Adipocyte (in vitro differentiated cells): ENCODE measurements at regions not wholly inside any gene's neighbourhood (a gene's known extent, or its start where the extent isn't known, plus 50 kb on each side); places are given as distances from the start of the nearest gene placed in this dataset.

Source experiments
- DNase-seq: peaks from one replicate; pipeline ENCODE4 v3.0.0-alpha.2; 2015; ENCODE audit warnings: low read depth
- H3K27me3 ChIP-seq: replicated peaks from 2 replicates; pipeline ENCODE4 v1.7.0; 2013; ENCODE audit warnings: mild to moderate bottlenecking, low read length, moderate library complexity; ENCODE audit not compliant: control insufficient read depth, insufficient read depth
- H3K36me3 ChIP-seq: 2 replicates; pipeline ENCODE4 v1.7.0; 2013; ENCODE audit warnings: low read length, mild to moderate bottlenecking, moderate library complexity; ENCODE audit not compliant: control insufficient read depth, insufficient read depth, severe bottlenecking
- H3K4me1 ChIP-seq: 2 replicates; pipeline ENCODE4 v1.7.0; 2013; ENCODE audit warnings: mild to moderate bottlenecking, low read length, moderate library complexity; ENCODE audit not compliant: control insufficient read depth, insufficient read depth
- H3K4me3 ChIP-seq: 2 replicates; pipeline ENCODE4 v1.7.0; 2013; ENCODE audit warnings: mild to moderate bottlenecking, low read length, moderate library complexity
- H3K9ac ChIP-seq: 2 replicates; pipeline ENCODE4 v1.7.0; 2013; ENCODE audit warnings: mild to moderate bottlenecking, low read length, moderate library complexity
- H3K9me3 ChIP-seq: 2 replicates; pipeline ENCODE4 v1.7.0; 2013; ENCODE audit warnings: mild to moderate bottlenecking, low read length, moderate library complexity; ENCODE audit not compliant: control insufficient read depth

- Histone ChIP-seq H3K9ac (no peak overlapping the region), H3K4me1 (peaks cover 16% of the 10 kb centered on the region), H3K9me3 (no peaks in the 10 kb centered on the region), H3K36me3 (no peaks in the 10 kb centered on the region), H3K4me3 (no peak overlapping the region), H3K27me3 (peaks cover 53% of the 10 kb centered on the region)
- peak; percentile 41 for DNase-seq
These were observed 97.0 kb upstream of the NMNAT3 start for GRCh38 chr3:139774560-139775302.

- H3K4me1 ChIP-seq: peaks cover 16% of the 10 kb centered on the region
- peaks cover 41% of the 10 kb centered on the region for H3K27me3 ChIP-seq
- no peak overlapping the region for H3K4me3 ChIP-seq
- DNase-seq: peak; percentile 78
- H3K9me3 ChIP-seq: no peaks in the 10 kb centered on the region
- no peak overlapping the region for H3K9ac ChIP-seq
- no peaks in the 10 kb centered on the region for H3K36me3 ChIP-seq
These were observed 95.0 kb upstream of the NMNAT3 start for GRCh38 chr3:139772539-139773500.

GRCh38 chr3:139771331-139771730, 93.6 kb upstream of the NMNAT3 start:
- H3K4me3 ChIP-seq: no peak overlapping the region
- H3K9ac ChIP-seq: no peak overlapping the region
- no peaks in the 10 kb centered on the region for H3K9me3 ChIP-seq
- peaks cover 21% of the 10 kb centered on the region for H3K4me1 ChIP-seq
- H3K36me3 ChIP-seq: no peaks in the 10 kb centered on the region
- DNase-seq: no peak
- peaks cover 28% of the 10 kb centered on the region for H3K27me3 ChIP-seq

DNA sequence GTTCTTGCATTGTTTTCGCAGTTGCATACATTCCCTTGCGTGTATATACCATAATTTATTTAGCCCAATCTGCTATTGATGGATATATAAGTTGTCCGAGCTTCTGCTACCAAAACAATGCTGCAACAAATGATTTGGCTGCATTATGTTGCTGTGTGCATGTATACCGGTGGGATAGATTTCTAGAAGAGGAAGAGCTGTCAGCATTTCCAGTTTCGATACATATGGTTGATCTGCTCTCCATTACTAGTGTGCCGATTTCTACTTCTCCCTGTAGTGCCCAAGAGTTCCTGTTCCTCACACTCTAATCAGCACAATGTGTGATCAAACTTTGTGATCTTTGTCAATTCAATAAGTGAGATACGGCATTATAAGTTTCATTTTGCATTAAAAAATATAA, 92.8 kb upstream of the NMNAT3 start:
- Histone ChIP-seq H3K9ac (no peak overlapping the region), H3K9me3 (no peaks in the 10 kb centered on the region), H3K4me3 (no peak overlapping the region), H3K36me3 (no peaks in the 10 kb centered on the region), H3K27me3 (peaks cover 21% of the 10 kb centered on the region), H3K4me1 (peaks cover 25% of the 10 kb centered on the region)
- no peak for DNase-seq

DNA sequence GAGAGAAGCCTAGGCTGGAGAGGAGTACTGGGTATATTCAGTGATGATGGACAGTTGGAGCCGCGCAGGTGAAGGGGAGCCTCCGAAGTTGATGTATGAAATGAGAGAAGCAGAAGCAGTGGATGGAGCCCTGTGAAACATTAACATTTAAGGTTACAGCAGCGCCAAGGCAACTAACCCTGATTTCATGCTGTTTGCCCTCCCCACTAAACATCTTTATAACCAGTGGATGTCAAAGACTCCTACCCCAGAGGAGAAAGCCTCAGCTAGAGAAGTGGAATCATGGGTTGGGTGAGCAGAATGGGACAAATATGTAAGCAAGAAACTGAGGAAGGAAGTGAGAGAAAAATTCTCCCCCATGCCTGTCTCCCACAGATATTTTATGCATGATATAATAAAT, 92.0 kb upstream of the NMNAT3 start:
- DNase-seq: no peak
- Histone ChIP-seq H3K27me3 (peaks cover 20% of the 10 kb centered on the region), H3K9me3 (no peaks in the 10 kb centered on the region), H3K36me3 (no peaks in the 10 kb centered on the region), H3K9ac (no peak overlapping the region), H3K4me1 (peaks cover 30% of the 10 kb centered on the region), H3K4me3 (no peak overlapping the region)

- H3K27me3 ChIP-seq: peaks cover 17% of the 10 kb centered on the region
- H3K9me3 ChIP-seq: no peaks in the 10 kb centered on the region
- DNase-seq: peak; percentile 76
- H3K4me3 ChIP-seq: no peak overlapping the region
- no peak overlapping the region for H3K9ac ChIP-seq
- H3K4me1 ChIP-seq: peaks cover 26% of the 10 kb centered on the region
- no peaks in the 10 kb centered on the region for H3K36me3 ChIP-seq
These were observed 87.2 kb upstream of the NMNAT3 start for GRCh38 chr3:139764936-139765335.

DNA sequence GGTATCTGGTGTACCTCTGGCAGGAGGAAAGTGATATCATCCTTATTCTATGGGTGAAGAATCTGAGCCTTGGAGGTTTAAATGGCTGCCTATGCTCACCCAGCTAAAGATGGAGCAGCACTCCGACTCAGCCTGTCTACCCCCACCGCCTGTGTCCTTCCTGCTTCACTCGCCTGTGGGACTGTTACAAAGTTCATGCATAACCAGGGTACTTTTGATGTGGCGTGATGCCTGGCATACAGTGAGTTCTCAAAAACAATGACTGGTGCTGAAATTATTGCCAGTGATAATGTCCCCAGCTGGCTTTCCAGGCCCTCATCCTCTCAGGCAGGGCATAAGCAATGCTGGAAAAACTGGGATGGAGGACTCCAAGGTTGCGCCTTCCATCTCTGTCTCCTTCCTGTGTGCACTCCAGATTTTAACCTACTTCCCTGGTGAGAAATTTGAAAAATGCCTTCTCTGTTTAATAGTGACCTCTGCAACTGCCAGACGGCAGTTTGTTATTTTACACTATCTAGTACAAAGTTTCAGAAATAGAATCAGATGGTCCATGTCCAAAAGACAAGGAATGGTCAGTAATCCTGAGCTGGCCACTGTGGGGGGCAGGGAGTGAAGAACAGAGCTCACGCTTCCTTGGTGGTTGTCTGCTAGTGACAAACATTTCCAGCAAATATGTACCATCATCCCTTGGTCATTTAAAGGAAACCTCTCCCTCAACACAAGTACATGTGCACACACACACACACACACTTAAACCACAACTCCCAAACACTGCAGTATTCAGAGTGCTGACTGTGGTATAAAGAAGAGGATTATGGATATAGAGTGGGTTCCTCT, 86.5 kb upstream of the NMNAT3 start:
- Histone ChIP-seq H3K4me1 (peaks cover 33% of the 10 kb centered on the region), H3K9me3 (no peaks in the 10 kb centered on the region), H3K4me3 (no peak overlapping the region), H3K27me3 (peaks cover 11% of the 10 kb centered on the region), H3K9ac (no peak overlapping the region), H3K36me3 (no peaks in the 10 kb centered on the region)
- peak; percentile 19 for DNase-seq

GRCh38 chr3:139762302-139762701, 84.5 kb upstream of the NMNAT3 start:
- Histone ChIP-seq H3K4me1 (peaks cover 39% of the 10 kb centered on the region), H3K4me3 (no peak overlapping the region), H3K9ac (no peak overlapping the region), H3K36me3 (no peaks in the 10 kb centered on the region), H3K9me3 (no peaks in the 10 kb centered on the region), H3K27me3 (peaks cover 11% of the 10 kb centered on the region)
- DNase-seq: no peak

- Histone ChIP-seq H3K9ac (no peak overlapping the region), H3K36me3 (no peaks in the 10 kb centered on the region)
- DNase-seq: peak; percentile 14
These were observed 81.7 kb upstream of the NMNAT3 start for GRCh38 chr3:139759470-139759869.

DNA sequence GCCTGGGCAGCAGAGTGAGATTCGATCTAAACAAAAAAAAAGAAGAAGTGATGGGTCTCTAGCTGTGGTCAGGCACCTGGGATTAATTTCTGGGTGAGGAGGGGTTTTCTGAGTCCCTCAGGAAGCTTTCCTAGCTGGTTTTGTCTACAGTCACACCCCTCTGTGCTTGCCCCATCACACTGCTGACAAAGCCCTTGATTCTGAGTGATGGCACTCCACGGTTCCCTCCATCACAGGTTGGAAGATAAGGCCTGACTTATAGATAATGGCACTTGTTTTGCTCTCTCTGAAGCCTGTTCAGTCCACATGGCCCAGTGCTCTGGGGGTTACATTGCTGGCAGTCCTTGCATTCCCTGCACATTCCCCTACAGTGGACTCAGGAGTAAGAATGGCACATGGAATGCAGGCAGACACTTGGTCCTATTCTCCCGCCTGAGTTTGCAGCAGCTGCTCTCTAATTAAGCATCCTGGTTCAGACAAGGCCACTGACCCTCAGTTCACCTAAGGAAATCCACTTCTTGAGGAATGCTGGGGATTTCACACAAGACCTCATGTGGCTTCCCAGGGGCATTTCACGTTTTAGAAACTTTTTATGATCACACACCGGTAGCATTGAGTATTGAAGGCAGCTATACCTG, 81.0 kb upstream of the NMNAT3 start:
- H3K4me3 ChIP-seq: no peak overlapping the region
- H3K4me1 ChIP-seq: peaks cover 17% of the 10 kb centered on the region
- H3K36me3 ChIP-seq: no peaks in the 10 kb centered on the region
- H3K27me3 ChIP-seq: peaks cover 11% of the 10 kb centered on the region
- no peaks in the 10 kb centered on the region for H3K9me3 ChIP-seq
- peak; percentile 69 for DNase-seq
- no peak overlapping the region for H3K9ac ChIP-seq

More at GRCh38 chr3:139759470-139759869, 81.7 kb upstream of the NMNAT3 start:
- Histone ChIP-seq H3K4me3 (no peak overlapping the region), H3K27me3 (peaks cover 11% of the 10 kb centered on the region), H3K9me3 (no peaks in the 10 kb centered on the region), H3K4me1 (peaks cover 21% of the 10 kb centered on the region)
